ENCODE measurements at regions not wholly inside any gene's neighbourhood (a gene's known extent, or its start where the extent isn't known, plus 50 kb on each side); places are given as distances from the start of the nearest gene placed in this dataset.

- TF ChIP-seq PRDM15 (CRISPR knock-in tag; IDR thresholded peaks at IDR 0.05) (no peak), IRF4 (IDR thresholded peaks at IDR 0.05; ENCODE audit: low read depth, low read length) (no peak), ZNF622 (IDR thresholded peaks at IDR 0.05) (no peak)
Measured at GRCh38 chr5:74312746-74313145, 327.8 kb downstream of the ENC1 start (continued).

- Histone ChIP-seq H4K20me1 (ENCODE audit: control insufficient read depth, insufficient read depth) (no peaks in the 10 kb centered on the region), H3K27me3 (replicated peaks in 1 of 2; ENCODE audit: control insufficient read depth in 2 of 2, insufficient read depth in 2 of 2, low read length in 1 of 2) (no peaks in the 10 kb centered on the region), H3K4me3 (no peak overlapping the region), H2AFZ (ENCODE audit: control insufficient read depth, low read depth, low read length) (no peak overlapping the region), H3K79me2 (ENCODE audit: control insufficient read depth, insufficient read depth, low read length) (no peaks in the 10 kb centered on the region), H3K4me1 (ENCODE audit: control insufficient read depth, insufficient read depth, low read length) (peaks cover 14% of the 10 kb centered on the region), H3K9me3 (replicated peaks; ENCODE audit: control insufficient read depth, insufficient read depth, low read length) (0 out of 3 replicates have a peak, but pooled peaks cover 1% of the 10 kb centered on the region), H3K4me2 (ENCODE audit: control insufficient read depth, insufficient read depth) (no peak overlapping the region), H3K36me3 (ENCODE audit: control insufficient read depth in 2 of 2, insufficient read depth in 2 of 2, low read length in 1 of 2) (no peaks in the 10 kb centered on the region), H3K27ac (ENCODE audit: control insufficient read depth, insufficient read depth) (no peak overlapping the region), H3K9ac (ENCODE audit: control insufficient read depth, insufficient read depth, low read length) (no peak overlapping the region)
- TF ChIP-seq NRF1 (conservative IDR thresholded peaks at IDR 0.05; ENCODE audit: low read depth, low read length) (no peak), WRNIP1 (IDR thresholded peaks at IDR 0.05; ENCODE audit: borderline replicate concordance, low read depth, low read length) (no peak)
- POLR2A ChIA-PET: no interaction called here
- CTCF ChIA-PET: no interaction called here
- in situ Hi-C loops (cut with MboI): no loop called here
- ATAC-seq (no peak), DNase-seq (ENCODE audit: low read depth, low spot score) (no peak), FAIRE-seq (no peak)
- WGBS (ENCODE audit: insufficient coverage, insufficient replicate concordance, low lambda C conversion rate, missing lambda C conversion rate): 83% methylated on average over 1 of the region's 1 CpG
- RAD21 ChIA-PET (ENCODE audit: unreplicated experiment): no interaction called here
- BruUV-seq (replicated peaks): no TSS peak
- SMC1A ChIA-PET (ENCODE audit: uncharacterized antibody, unreplicated experiment): interaction anchor here (1.6 kb wide), 1 partner anchor 14 kb away, joined by 4 read pairs; no protein-coding TSS in a partner anchor
- intact Hi-C loops (cut with micrococcal nuclease; ENCODE audit: unreplicated experiment): no loop called here
Measured at GRCh38 chr5:74311961-74312360, 328.6 kb downstream of the ENC1 start.
